ENCODE measurements at regions not wholly inside any gene's neighbourhood (a gene's known extent, or its start where the extent isn't known, plus 50 kb on each side); places are given as distances from the start of the nearest gene placed in this dataset.

GRCh38 chr9:16030528-16031185 lies 477.8 kb downstream of the CCDC171 start:
- H3K79me2 ChIP-seq (ENCODE audit: insufficient read depth, low read depth, low read length) = no peaks in the 10 kb centered on the region
- H3K27ac ChIP-seq (ENCODE audit: low read depth, low read length, poor library complexity, severe bottlenecking) = no peak overlapping the region
- H3K9me3 ChIP-seq (ENCODE audit: low read length) = no peaks in the 10 kb centered on the region
- H3K4me2 ChIP-seq (ENCODE audit: low read length) = no peak overlapping the region
- ChIA-PET POLR2A (interaction anchor here (0.7 kb wide), 1 partner anchor 16 kb away, joined by 3 read pairs; no protein-coding TSS in a partner anchor), CTCF (ENCODE audit: unreplicated experiment) (no interaction called here)
- H4K20me1 ChIP-seq (ENCODE audit: insufficient read depth, low read length) = no peaks in the 10 kb centered on the region
- no peak for DNase-seq (ENCODE audit: low spot score)
- H3K36me3 ChIP-seq (ENCODE audit: insufficient read depth, low read length) = no peaks in the 10 kb centered on the region
- no peak overlapping the region for H2AFZ ChIP-seq (ENCODE audit: low read length)
- no peak overlapping the region for H3K4me3 ChIP-seq (ENCODE audit: low read depth, low read length, poor library complexity, severe bottlenecking)
- no peaks in the 10 kb centered on the region for H3K9me2 ChIP-seq (ENCODE audit: insufficient read depth, low read length)
- BruUV-seq (replicated peaks) = no TSS peak
- no peak for TF ChIP-seq CTCF (conservative IDR thresholded peaks at IDR 0.05; ENCODE audit: low read length)
- no peak for TF ChIP-seq EZH2phosphoT487 (IDR thresholded peaks at IDR 0.05; ENCODE audit: borderline replicate concordance, low read depth, low read length)
- H3K4me1 ChIP-seq (ENCODE audit: insufficient read depth, low read length, poor library complexity, severe bottlenecking) = no peaks in the 10 kb centered on the region
- intact Hi-C loops (cut with micrococcal nuclease; ENCODE audit: unreplicated experiment) = no loop called here

- TF ChIP-seq EZH2phosphoT487 (IDR thresholded peaks at IDR 0.05; ENCODE audit: borderline replicate concordance, low read depth, low read length) (no peak), CTCF (conservative IDR thresholded peaks at IDR 0.05; ENCODE audit: low read length) (no peak)
- no peaks in the 10 kb centered on the region for H3K79me2 ChIP-seq (ENCODE audit: insufficient read depth, low read depth, low read length)
- H3K9me2 ChIP-seq (ENCODE audit: insufficient read depth, low read length) = no peaks in the 10 kb centered on the region
- no peak overlapping the region for H2AFZ ChIP-seq (ENCODE audit: low read length)
- H3K9me3 ChIP-seq (ENCODE audit: low read length) = no peaks in the 10 kb centered on the region
- no TSS peak for BruUV-seq (replicated peaks)
- ChIA-PET CTCF (ENCODE audit: unreplicated experiment) (no interaction called here), POLR2A (no interaction called here)
- no peak for DNase-seq (ENCODE audit: low spot score)
- no peak overlapping the region for H3K4me3 ChIP-seq (ENCODE audit: low read depth, low read length, poor library complexity, severe bottlenecking)
- H3K27ac ChIP-seq (ENCODE audit: low read depth, low read length, poor library complexity, severe bottlenecking) = no peak overlapping the region
- H4K20me1 ChIP-seq (ENCODE audit: insufficient read depth, low read length) = no peaks in the 10 kb centered on the region
- H3K36me3 ChIP-seq (ENCODE audit: insufficient read depth, low read length) = no peaks in the 10 kb centered on the region
- no peak overlapping the region for H3K4me2 ChIP-seq (ENCODE audit: low read length)
- intact Hi-C loops (cut with micrococcal nuclease; ENCODE audit: unreplicated experiment) = no loop called here
- H3K4me1 ChIP-seq (ENCODE audit: insufficient read depth, low read length, poor library complexity, severe bottlenecking) = no peaks in the 10 kb centered on the region
These were observed 478.6 kb downstream of the CCDC171 start for GRCh38 chr9:16031486-16031885.

GRCh38 chr9:16031971-16032370 lies 479.1 kb downstream of the CCDC171 start:
- Histone ChIP-seq H4K20me1 (ENCODE audit: insufficient read depth, low read length) (no peaks in the 10 kb centered on the region), H3K36me3 (ENCODE audit: insufficient read depth, low read length) (no peaks in the 10 kb centered on the region), H2AFZ (ENCODE audit: low read length) (no peak overlapping the region), H3K4me1 (ENCODE audit: insufficient read depth, low read length, poor library complexity, severe bottlenecking) (no peaks in the 10 kb centered on the region), H3K9me2 (ENCODE audit: insufficient read depth, low read length) (no peaks in the 10 kb centered on the region), H3K4me2 (ENCODE audit: low read length) (no peak overlapping the region), H3K4me3 (ENCODE audit: low read depth, low read length, poor library complexity, severe bottlenecking) (no peak overlapping the region), H3K9me3 (ENCODE audit: low read length) (no peaks in the 10 kb centered on the region), H3K27ac (ENCODE audit: low read depth, low read length, poor library complexity, severe bottlenecking) (no peak overlapping the region), H3K79me2 (ENCODE audit: insufficient read depth, low read depth, low read length) (no peaks in the 10 kb centered on the region)
- ChIA-PET POLR2A (no interaction called here), CTCF (ENCODE audit: unreplicated experiment) (no interaction called here)
- TF ChIP-seq EZH2phosphoT487 (IDR thresholded peaks at IDR 0.05; ENCODE audit: borderline replicate concordance, low read depth, low read length) (no peak), CTCF (conservative IDR thresholded peaks at IDR 0.05; ENCODE audit: low read length) (no peak)
- intact Hi-C loops (cut with micrococcal nuclease; ENCODE audit: unreplicated experiment) = no loop called here
- no TSS peak for BruUV-seq (replicated peaks)
- DNase-seq (ENCODE audit: low spot score) = no peak
